CD4-positive, CD25-positive, alpha-beta regulatory T cell (primary cell): ENCODE measurements at regions not wholly inside any gene's neighbourhood (a gene's known extent, or its start where the extent isn't known, plus 50 kb on each side); places are given as distances from the start of the nearest gene placed in this dataset.

Experiments used
- ATAC-seq, 2 donors: fragments of 150-1000 bp; cut with Tn5 transposase; one replicate each; pipeline ENCODE4 v1.10.0; 2021; ENCODE audit warnings: low read depth in 2 of 2, moderate number of reproducible peaks in 2 of 2, moderate library complexity in 1 of 2
- DNase-seq, 3 donors: peaks; one replicate each; pipeline versions ENCODE4 v3.0.0 to v3.0.0-alpha.2; 2012 to 2022; ENCODE audit warnings: mixed read lengths in 1 of 3
- H3K27ac ChIP-seq: one replicate; pipeline ENCODE4 v1.7.0; 2013; ENCODE audit warnings: mild to moderate bottlenecking, low read length; ENCODE audit not compliant: insufficient read depth, poor library complexity, severe bottlenecking
- H3K27me3 ChIP-seq: one replicate; pipeline ENCODE4 v1.7.0; 2013; ENCODE audit warnings: low read length; ENCODE audit not compliant: control insufficient read depth, insufficient read depth
- H3K36me3 ChIP-seq: one replicate; pipeline ENCODE4 v1.7.0; 2013; ENCODE audit warnings: mild to moderate bottlenecking, low read length, moderate library complexity; ENCODE audit not compliant: control insufficient read depth, insufficient read depth
- H3K4me1 ChIP-seq: 2 replicates; pipeline ENCODE4 v1.7.0; 2013; ENCODE audit warnings: mild to moderate bottlenecking, low read length; ENCODE audit not compliant: insufficient read depth, control insufficient read depth, poor library complexity, severe bottlenecking
- H3K4me3 ChIP-seq: one replicate; pipeline ENCODE4 v1.7.0; 2013; ENCODE audit warnings: low read depth, mild to moderate bottlenecking, low read length, moderate library complexity
- H3K9me3 ChIP-seq, 2 experiments: 1 replicate in 1 of 2; 2 replicates in 1 of 2; pipeline ENCODE4 v1.7.0; 2013; ENCODE audit warnings: low read length in 2 of 2, mild to moderate bottlenecking in 1 of 2, moderate library complexity in 1 of 2; ENCODE audit not compliant: control insufficient read depth in 2 of 2
- H3K27ac Mint-ChIP-seq, 3 donors: one replicate each; pipeline ENCODE4 v1.8.0; 2020 to 2022; ENCODE audit warnings: mild to moderate bottlenecking in 3 of 3, mixed read lengths in 3 of 3, moderate library complexity in 2 of 3
- H3K27me3 Mint-ChIP-seq: one replicate; pipeline ENCODE4 v1.8.0; 2022; ENCODE audit warnings: mild to moderate bottlenecking, mixed read lengths
- H3K36me3 Mint-ChIP-seq: one replicate; pipeline ENCODE4 v1.8.0; 2020; ENCODE audit warnings: mixed read lengths
- H3K4me1 Mint-ChIP-seq, 4 donors: one replicate each; pipeline ENCODE4 v1.8.0; 2020 to 2022; ENCODE audit warnings: mixed read lengths in 4 of 4, mild to moderate bottlenecking in 1 of 4
- H3K4me3 Mint-ChIP-seq, 4 donors: one replicate each; pipeline ENCODE4 v1.8.0; 2020 to 2022; ENCODE audit warnings: mild to moderate bottlenecking in 4 of 4, mixed read lengths in 4 of 4, moderate library complexity in 3 of 4
- H3K9me3 Mint-ChIP-seq, 7 donors: one replicate each; pipeline ENCODE4 v1.8.0; 2020 to 2022; ENCODE audit warnings: mixed read lengths in 7 of 7, mild to moderate bottlenecking in 3 of 7, moderate library complexity in 2 of 7

- Mint-ChIP-seq H3K9me3 (no peaks in the 10 kb centered on the region), H3K36me3 (no peaks in the 10 kb centered on the region), H3K27ac (no peak overlapping the region), H3K4me3 (no peak overlapping the region), H3K4me1 (no peaks in the 10 kb centered on the region), H3K27me3 (peaks cover 20% of the 10 kb centered on the region)
- Histone ChIP-seq H3K27ac (no peak overlapping the region), H3K27me3 (peaks cover 6% of the 10 kb centered on the region), H3K4me3 (no peak overlapping the region), H3K4me1 (no peaks in the 10 kb centered on the region), H3K9me3 (no peaks in the 10 kb centered on the region), H3K36me3 (no peaks in the 10 kb centered on the region)
- no peak for ATAC-seq
- no peak for DNase-seq
These were observed 67.6 kb upstream of the CES5A start for GRCh38 chr16:55942821-55943220.

- DNase-seq = no peak
- H3K27me3 ChIP-seq = peaks cover 6% of the 10 kb centered on the region
- no peak for ATAC-seq
These were observed 66.4 kb upstream of the CES5A start for GRCh38 chr16:55941552-55941951.

GRCh38 chr16:55938126-55938525, 63.0 kb upstream of the CES5A start:
- Histone ChIP-seq H3K27ac (no peak overlapping the region), H3K9me3 (no peaks in the 10 kb centered on the region)

More at GRCh38 chr16:55941552-55941951, 66.4 kb upstream of the CES5A start:
- Histone ChIP-seq H3K36me3 (no peaks in the 10 kb centered on the region), H3K4me1 (no peaks in the 10 kb centered on the region), H3K9me3 (no peaks in the 10 kb centered on the region), H3K27ac (no peak overlapping the region), H3K4me3 (no peak overlapping the region)
- Mint-ChIP-seq H3K27ac (no peak overlapping the region), H3K4me3 (no peak overlapping the region), H3K9me3 (peaks cover 0 to 2% (median 0%) of the 10 kb centered on the region in 7 donors), H3K36me3 (no peaks in the 10 kb centered on the region), H3K27me3 (peaks cover 17% of the 10 kb centered on the region), H3K4me1 (no peaks in the 10 kb centered on the region)

GRCh38 chr16:55933038-55933437, 57.9 kb upstream of the CES5A start:
- Histone ChIP-seq H3K4me3 (no peak overlapping the region), H3K27me3 (no peaks in the 10 kb centered on the region), H3K9me3 (no peaks in the 10 kb centered on the region), H3K27ac (no peak overlapping the region), H3K36me3 (no peaks in the 10 kb centered on the region), H3K4me1 (no peaks in the 10 kb centered on the region)
- DNase-seq (no peak), ATAC-seq (no peak)
- Mint-ChIP-seq H3K27ac (no peak overlapping the region), H3K27me3 (no peaks in the 10 kb centered on the region), H3K9me3 (peaks cover 0 to 8% (median 2%) of the 10 kb centered on the region in 7 donors), H3K4me3 (no peak overlapping the region), H3K4me1 (no peaks in the 10 kb centered on the region), H3K36me3 (no peaks in the 10 kb centered on the region)

More at GRCh38 chr16:55938126-55938525, 63.0 kb upstream of the CES5A start:
- H3K36me3 Mint-ChIP-seq = no peaks in the 10 kb centered on the region
- no peak for DNase-seq
- Histone ChIP-seq H3K4me1 (no peaks in the 10 kb centered on the region), H3K4me3 (no peak overlapping the region), H3K27me3 (peaks cover 4% of the 10 kb centered on the region), H3K36me3 (no peaks in the 10 kb centered on the region)
- no peaks in the 10 kb centered on the region for H3K4me1 Mint-ChIP-seq
- H3K27me3 Mint-ChIP-seq = peaks cover 12% of the 10 kb centered on the region
- no peak overlapping the region for H3K4me3 Mint-ChIP-seq
- peaks cover 0 to 5% (median 2%) of the 10 kb centered on the region in 7 donors for H3K9me3 Mint-ChIP-seq
- ATAC-seq = no peak
- H3K27ac Mint-ChIP-seq = no peak overlapping the region

GRCh38 chr16:55930036-55930435, 54.9 kb upstream of the CES5A start:
- no peak overlapping the region for H3K27ac ChIP-seq
- H3K4me1 ChIP-seq = no peaks in the 10 kb centered on the region
- H3K9me3 ChIP-seq = no peaks in the 10 kb centered on the region
- peaks cover 0 to 7% (median 0%) of the 10 kb centered on the region in 7 donors for H3K9me3 Mint-ChIP-seq
- no peaks in the 10 kb centered on the region for H3K27me3 ChIP-seq
- H3K4me3 Mint-ChIP-seq = no peak overlapping the region
- H3K27me3 Mint-ChIP-seq = no peaks in the 10 kb centered on the region
- DNase-seq = no peak
- no peak for ATAC-seq
- H3K36me3 ChIP-seq = no peaks in the 10 kb centered on the region
- no peaks in the 10 kb centered on the region for H3K36me3 Mint-ChIP-seq
- H3K4me3 ChIP-seq = no peak overlapping the region
- H3K4me1 Mint-ChIP-seq = no peaks in the 10 kb centered on the region
- H3K27ac Mint-ChIP-seq = no peak overlapping the region

- Mint-ChIP-seq H3K9me3 (peaks cover 0 to 7% (median 0%) of the 10 kb centered on the region in 7 donors), H3K4me3 (no peak overlapping the region)
These were observed 54.0 kb upstream of the CES5A start for GRCh38 chr16:55929181-55929580.

GRCh38 chr16:55925242-55925641, 50.1 kb upstream of the CES5A start:
- no peak overlapping the region for H3K27ac ChIP-seq
- Mint-ChIP-seq H3K27ac (no peak overlapping the region), H3K9me3 (peaks cover 0 to 7% (median 2%) of the 10 kb centered on the region in 7 donors), H3K36me3 (no peaks in the 10 kb centered on the region), H3K27me3 (peaks cover 5% of the 10 kb centered on the region), H3K4me3 (no peak overlapping the region), H3K4me1 (no peaks in the 10 kb centered on the region)
- H3K4me1 ChIP-seq = no peaks in the 10 kb centered on the region
- H3K9me3 ChIP-seq = no peaks in the 10 kb centered on the region
- no peaks in the 10 kb centered on the region for H3K27me3 ChIP-seq
- no peaks in the 10 kb centered on the region for H3K36me3 ChIP-seq
- H3K4me3 ChIP-seq = no peak overlapping the region
- no peak for DNase-seq
- no peak for ATAC-seq

More at GRCh38 chr16:55929181-55929580, 54.0 kb upstream of the CES5A start:
- DNase-seq = no peak
- no peak for ATAC-seq
- H3K4me3 ChIP-seq = no peak overlapping the region
- no peaks in the 10 kb centered on the region for H3K36me3 ChIP-seq
- Mint-ChIP-seq H3K36me3 (no peaks in the 10 kb centered on the region), H3K27me3 (no peaks in the 10 kb centered on the region), H3K4me1 (no peaks in the 10 kb centered on the region), H3K27ac (no peak overlapping the region)
- no peaks in the 10 kb centered on the region for H3K9me3 ChIP-seq
- H3K4me1 ChIP-seq = no peaks in the 10 kb centered on the region
- H3K27me3 ChIP-seq = no peaks in the 10 kb centered on the region
- no peak overlapping the region for H3K27ac ChIP-seq
